ENCODE measurements at regions not wholly inside any gene's neighbourhood (a gene's known extent, or its start where the extent isn't known, plus 50 kb on each side); places are given as distances from the start of the nearest gene placed in this dataset.
"Not testable (repeated sequence)": the region's sequence is repeated elsewhere in the genome, so short reads cannot be mapped to it uniquely, and the experiment has no call there.

DNA sequence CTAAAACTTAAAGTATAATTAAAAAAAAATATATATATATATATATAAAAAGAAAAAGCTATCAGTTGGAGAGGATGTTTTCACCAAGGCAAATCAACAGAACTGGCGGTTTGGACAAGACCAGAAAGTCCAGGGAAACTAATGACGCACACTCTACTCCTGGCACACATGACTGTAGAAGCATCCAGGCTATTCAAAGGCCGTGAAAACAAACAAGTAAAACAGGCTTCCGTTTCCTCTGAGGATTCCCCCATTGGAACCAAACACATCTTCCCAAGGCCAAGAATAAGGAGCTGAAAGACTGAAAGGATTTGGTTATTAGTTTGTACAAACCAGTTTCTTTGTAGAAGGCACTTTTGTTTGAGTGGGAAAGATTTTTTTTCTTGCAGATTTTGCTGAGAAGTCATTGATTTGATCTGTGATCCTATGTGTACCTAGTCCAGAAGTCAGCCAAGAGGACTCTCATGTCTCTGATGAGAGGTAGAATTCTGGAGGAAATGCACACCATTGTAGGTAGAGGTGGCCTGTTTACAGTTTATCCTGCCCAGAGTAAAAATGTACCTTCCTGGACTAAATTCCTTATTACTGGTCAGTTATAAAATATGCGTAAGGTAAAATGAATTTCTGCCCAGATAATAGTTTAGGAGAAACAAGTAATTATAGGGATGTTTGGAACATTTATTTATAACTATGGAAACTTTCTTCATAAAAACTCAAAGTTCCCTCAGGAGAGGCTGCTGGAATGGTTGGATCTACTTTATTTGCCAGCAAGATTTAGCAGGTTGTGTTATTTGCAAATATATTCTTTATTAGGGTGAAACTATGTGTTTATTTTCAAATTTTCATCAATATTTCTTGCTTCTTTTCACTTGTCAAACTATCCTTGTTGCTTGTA lies 66.5 kb downstream of the DMP1 start:
- DNase-seq: peak in 1 of 2 donors; percentile 58
- Histone ChIP-seq H3K4me1 (peaks cover 0 to 21% (median 10%) of the 10 kb centered on the region in 4 donors), H3K27ac (peak overlapping the region in 1 of 2 donors; percentile 2), H3K4me3 (no peak overlapping the region), H3K9me3 (no peaks in the 10 kb centered on the region), H3K36me3 (no peaks in the 10 kb centered on the region), H3K27me3 (no peaks in the 10 kb centered on the region)
- TF ChIP-seq, protein P1, sequence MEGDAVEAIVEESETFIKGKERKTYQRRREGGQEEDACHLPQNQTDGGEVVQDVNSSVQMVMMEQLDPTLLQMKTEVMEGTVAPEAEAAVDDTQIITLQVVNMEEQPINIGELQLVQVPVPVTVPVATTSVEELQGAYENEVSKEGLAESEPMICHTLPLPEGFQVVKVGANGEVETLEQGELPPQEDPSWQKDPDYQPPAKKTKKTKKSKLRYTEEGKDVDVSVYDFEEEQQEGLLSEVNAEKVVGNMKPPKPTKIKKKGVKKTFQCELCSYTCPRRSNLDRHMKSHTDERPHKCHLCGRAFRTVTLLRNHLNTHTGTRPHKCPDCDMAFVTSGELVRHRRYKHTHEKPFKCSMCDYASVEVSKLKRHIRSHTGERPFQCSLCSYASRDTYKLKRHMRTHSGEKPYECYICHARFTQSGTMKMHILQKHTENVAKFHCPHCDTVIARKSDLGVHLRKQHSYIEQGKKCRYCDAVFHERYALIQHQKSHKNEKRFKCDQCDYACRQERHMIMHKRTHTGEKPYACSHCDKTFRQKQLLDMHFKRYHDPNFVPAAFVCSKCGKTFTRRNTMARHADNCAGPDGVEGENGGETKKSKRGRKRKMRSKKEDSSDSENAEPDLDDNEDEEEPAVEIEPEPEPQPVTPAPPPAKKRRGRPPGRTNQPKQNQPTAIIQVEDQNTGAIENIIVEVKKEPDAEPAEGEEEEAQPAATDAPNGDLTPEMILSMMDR (IDR thresholded peaks at IDR 0.05): no peak
- intact Hi-C loops (cut with DNase I; ENCODE audit: low total_unique reads): no loop called here

DNA sequence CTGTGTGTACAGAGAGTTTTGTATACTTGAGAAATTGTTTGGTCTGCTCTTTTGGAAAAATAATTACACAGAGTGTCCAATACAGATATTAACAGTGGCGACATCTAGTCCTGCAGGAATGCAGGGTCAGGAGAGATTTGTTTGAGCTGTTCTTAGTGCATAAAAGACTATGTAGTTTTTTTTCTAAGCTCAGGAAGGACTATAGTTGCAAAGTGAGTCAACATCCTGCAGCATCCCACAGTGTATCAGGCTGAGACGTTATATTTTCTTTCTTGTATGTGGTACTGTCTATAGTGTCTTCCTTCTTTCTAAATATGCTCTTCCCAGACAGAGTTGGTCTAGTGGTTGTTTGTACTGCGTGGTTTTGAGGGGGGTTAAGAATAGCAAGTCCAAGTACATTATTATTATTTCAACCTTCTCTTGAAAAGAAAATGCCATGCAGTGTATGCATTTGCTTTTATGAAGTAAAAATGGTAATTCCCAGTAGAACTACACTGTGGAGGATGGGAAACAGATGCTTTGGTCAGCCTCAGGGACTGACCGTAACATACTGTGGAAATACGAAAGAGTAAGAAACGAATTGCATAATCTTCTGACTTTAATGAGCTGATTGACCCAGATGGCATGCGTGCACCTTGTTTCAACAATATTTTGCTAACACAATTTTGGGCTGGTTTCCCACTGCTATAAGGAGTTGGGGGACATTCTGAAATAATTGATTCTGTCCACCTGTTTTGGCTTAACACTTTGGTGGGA lies 67.4 kb downstream of the DMP1 start:
- peak overlapping the region in 1 of 2 donors; percentile 2 for H3K27ac ChIP-seq
- intact Hi-C loops (cut with DNase I; ENCODE audit: low total_unique reads): no loop called here
- H3K4me3 ChIP-seq: no peak overlapping the region
- H3K4me1 ChIP-seq: peaks cover 0 to 21% (median 10%) of the 10 kb centered on the region in 4 donors
- H3K9me3 ChIP-seq: no peaks in the 10 kb centered on the region
- no peaks in the 10 kb centered on the region for H3K36me3 ChIP-seq
- no peak for DNase-seq
- TF ChIP-seq, protein P1 (IDR thresholded peaks at IDR 0.05): no peak
- H3K27me3 ChIP-seq: no peaks in the 10 kb centered on the region

DNA sequence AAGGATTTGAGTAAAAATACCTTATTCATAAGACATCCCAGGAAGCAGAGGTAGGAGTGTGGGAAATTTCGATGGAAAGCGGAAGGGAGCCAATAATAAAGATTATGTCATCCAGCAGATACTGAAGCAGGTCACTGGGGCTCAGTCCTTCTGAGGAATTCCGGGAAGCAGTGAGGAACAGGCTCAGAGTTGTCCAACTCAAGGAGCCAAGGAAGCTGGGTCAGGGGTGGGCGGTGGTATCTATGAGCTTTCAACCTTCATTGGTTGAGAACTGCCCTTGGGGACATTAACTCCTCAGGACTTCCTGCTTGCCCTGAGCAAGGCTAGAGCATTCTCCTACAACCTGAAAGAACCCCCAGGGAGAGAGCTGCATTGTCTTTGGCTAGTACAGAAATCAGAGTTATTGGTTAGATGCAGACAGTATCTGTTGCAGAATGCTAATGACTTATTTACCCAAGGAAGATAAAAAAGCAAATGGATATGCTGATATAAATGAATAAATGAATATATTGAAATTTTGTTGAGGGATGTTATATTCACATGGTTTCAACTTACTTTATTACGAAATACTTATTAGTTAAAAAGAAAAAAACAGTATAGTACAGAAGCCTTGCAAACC lies 68.2 kb downstream of the DMP1 start:
- peaks cover 0 to 21% (median 10%) of the 10 kb centered on the region in 4 donors for H3K4me1 ChIP-seq
- H3K36me3 ChIP-seq: no peaks in the 10 kb centered on the region
- DNase-seq: no peak
- H3K27ac ChIP-seq: no peak overlapping the region
- no peaks in the 10 kb centered on the region for H3K9me3 ChIP-seq
- TF ChIP-seq, protein P1 (IDR thresholded peaks at IDR 0.05): no peak
- intact Hi-C loops (cut with DNase I; ENCODE audit: low total_unique reads): no loop called here
- no peaks in the 10 kb centered on the region for H3K27me3 ChIP-seq
- H3K4me3 ChIP-seq: no peak overlapping the region

DNA sequence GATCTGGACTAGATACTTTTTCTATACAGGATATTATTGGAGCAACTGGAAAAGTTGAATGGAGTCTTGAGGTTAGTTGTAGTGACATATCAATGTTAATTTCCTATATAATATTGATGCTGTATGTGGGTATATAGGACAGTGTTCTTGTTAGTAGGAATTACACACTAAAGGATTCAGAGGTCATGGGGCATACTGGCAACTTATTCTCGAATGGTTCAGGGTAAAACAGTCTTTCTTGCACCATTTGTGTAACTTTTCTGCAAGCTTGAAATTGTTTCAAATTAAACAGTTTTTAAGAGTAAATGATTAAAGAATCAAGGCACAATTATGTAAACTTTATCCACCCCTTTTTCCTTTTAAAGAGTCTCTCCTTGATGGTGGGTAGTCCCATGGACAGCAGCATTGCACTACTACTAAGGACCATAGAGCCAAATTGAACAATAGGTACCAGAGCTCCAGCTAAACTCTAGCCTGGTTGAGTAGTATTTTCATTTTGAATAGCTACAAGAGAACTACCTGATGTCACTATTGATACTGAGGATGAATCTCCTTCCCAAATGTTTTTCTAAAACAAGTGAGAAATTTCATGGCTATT lies 70.1 kb downstream of the DMP1 start:
- H3K36me3 ChIP-seq: no peaks in the 10 kb centered on the region
- DNase-seq: no peak
- no peaks in the 10 kb centered on the region for H3K27me3 ChIP-seq
- H3K9me3 ChIP-seq: peaks cover 0 to 1% (median under 1%) of the 10 kb centered on the region in 3 donors
- TF ChIP-seq, protein P1 (IDR thresholded peaks at IDR 0.05): no peak
- intact Hi-C loops (cut with DNase I; ENCODE audit: low total_unique reads): no loop called here
- no peak overlapping the region for H3K4me3 ChIP-seq
- peaks cover 0 to 21% (median 10%) of the 10 kb centered on the region in 4 donors for H3K4me1 ChIP-seq
- H3K27ac ChIP-seq: no peak overlapping the region

DNA sequence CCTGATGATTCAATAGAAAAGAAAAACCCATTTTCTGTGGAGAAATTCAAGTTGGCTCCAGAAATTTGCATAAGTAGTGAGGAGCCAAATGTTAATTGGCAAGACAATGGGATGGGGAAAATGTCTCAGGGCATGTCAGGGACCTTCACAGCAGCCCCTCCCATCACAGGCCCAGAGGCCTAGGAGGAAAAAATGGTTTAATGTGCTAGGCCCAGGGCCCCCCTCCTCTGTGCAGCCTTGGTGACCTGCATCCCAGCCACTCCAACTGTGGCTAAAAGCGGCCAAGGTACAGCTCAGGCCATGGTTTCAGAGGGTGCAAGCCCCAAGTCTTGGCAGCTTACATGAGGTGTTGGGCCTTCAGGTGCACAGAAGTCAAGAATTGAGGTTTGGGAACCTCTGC lies 74.1 kb upstream of the IBSP start:
- DNase-seq; H3K4me1 ChIP-seq; H3K36me3 ChIP-seq; H3K9me3 ChIP-seq; intact Hi-C loops (cut with DNase I; ENCODE audit: low total_unique reads); H3K4me3 ChIP-seq; H3K27me3 ChIP-seq; H3K27ac ChIP-seq: not testable (repeated sequence)
